ENCODE measurements at regions not wholly inside any gene's neighbourhood (a gene's known extent, or its start where the extent isn't known, plus 50 kb on each side); places are given as distances from the start of the nearest gene placed in this dataset.
"Not testable (repeated sequence)": the region's sequence is repeated elsewhere in the genome, so short reads cannot be mapped to it uniquely, and the experiment has no call there.

GRCh38 chrX:142503967-142504643 lies 299.0 kb upstream of the MAGEC2 start:
- no peak for DNase-seq (ENCODE audit: low spot score)
- in situ Hi-C loops (cut with HindIII; ENCODE audit: low sequenced_read_pairs) = no loop called here

DNA sequence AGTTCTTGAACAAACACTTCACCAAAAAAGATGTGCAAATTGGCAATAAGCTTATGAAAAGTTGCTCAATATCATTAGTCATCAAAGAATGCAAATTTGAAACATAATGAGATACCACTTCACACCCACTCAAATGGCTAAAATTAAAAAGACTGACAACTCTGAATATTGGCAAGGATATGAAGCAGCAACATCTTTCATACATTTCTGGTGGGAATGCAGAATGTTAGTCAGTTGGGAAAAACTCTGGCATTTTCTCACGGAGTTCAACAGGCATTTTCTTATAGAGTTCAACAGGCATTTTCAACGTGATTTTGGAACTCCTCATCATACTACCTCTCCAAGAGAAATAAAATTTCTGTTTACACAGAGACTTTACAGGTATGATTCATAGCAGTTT lies 297.4 kb upstream of the MAGEC2 start:
- in situ Hi-C loops (cut with HindIII; ENCODE audit: low sequenced_read_pairs) = no loop called here
- DNase-seq (ENCODE audit: low spot score) = no peak

DNA sequence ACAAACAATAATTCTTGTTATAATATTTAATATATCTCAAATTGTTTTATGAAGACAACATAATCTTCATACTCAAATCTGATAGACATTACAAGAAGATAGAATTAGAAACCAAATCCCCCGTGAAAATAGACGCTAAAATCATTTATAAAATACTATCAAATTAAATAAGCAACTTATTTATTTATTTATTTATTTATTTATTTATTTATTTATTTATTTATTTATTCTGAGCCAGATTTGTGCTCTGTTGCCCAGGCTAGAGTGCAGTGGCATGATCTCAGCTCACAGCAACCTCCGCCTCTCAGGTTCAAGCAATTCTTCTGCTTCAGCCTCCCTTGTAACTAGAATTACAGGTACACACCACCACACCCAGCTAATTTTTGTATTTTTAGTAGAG lies 294.9 kb upstream of the MAGEC2 start:
- no peak for DNase-seq (ENCODE audit: low spot score)
- in situ Hi-C loops (cut with HindIII; ENCODE audit: low sequenced_read_pairs) = no loop called here

GRCh38 chrX:142483965-142484364 lies 278.9 kb upstream of the MAGEC2 start:
- in situ Hi-C loops (cut with HindIII; ENCODE audit: low sequenced_read_pairs) = no loop called here
- no peak for DNase-seq (ENCODE audit: low spot score)

DNA sequence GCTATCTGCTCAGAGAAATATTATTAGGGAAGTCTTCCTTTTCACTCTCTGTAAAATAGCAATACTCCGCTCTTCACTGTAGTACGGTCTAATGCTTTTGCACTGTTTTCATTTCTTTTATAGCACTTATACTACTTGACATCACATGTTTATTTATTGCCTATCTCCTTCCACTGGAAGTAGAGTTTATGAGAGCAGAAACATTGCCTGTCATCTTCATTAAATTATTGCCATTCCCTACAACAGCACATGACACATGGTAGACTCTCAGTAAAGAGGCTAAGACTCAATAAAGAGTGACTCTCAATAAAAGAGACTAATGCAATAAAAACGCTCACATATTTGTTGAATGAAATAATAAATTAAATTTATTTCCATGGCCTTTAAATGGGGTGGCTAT lies 241.3 kb upstream of the MAGEC2 start:
- in situ Hi-C loops (cut with HindIII; ENCODE audit: low sequenced_read_pairs) = no loop called here
- no peak for DNase-seq (ENCODE audit: low spot score)

- DNase-seq (ENCODE audit: low spot score) = no peak
- in situ Hi-C loops (cut with HindIII; ENCODE audit: low sequenced_read_pairs) = no loop called here
Observed at GRCh38 chrX:142428916-142429315, 223.8 kb upstream of the MAGEC2 start.

GRCh38 chrX:142390998-142391397 lies 185.9 kb upstream of the MAGEC2 start:
- in situ Hi-C loops (cut with HindIII; ENCODE audit: low sequenced_read_pairs); DNase-seq (ENCODE audit: low spot score): not testable (repeated sequence)

- in situ Hi-C loops (cut with HindIII; ENCODE audit: low sequenced_read_pairs) = no loop called here
- peak; percentile 40 for DNase-seq (ENCODE audit: low spot score)
Observed at GRCh38 chrX:142363501-142363900, 158.4 kb upstream of the MAGEC2 start.

DNA sequence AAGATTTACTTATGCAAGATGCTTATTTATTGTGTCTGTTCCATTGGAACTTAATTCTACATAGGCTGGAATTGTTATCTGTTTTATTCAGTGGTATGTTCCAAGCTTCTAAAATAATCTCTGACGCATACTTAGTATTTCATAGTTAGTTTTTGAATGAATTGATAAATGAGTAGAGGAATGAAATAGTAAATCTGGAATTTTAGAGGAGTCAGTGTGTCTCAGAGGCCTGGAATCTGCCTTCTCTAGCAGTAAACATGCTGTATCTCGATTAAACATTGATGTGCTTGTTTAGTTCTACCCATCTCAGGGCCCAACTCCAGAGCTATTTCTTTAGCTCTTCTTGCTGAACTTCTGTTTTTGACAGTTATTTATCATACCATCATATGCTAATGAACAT lies 154.2 kb upstream of the MAGEC2 start:
- in situ Hi-C loops (cut with HindIII; ENCODE audit: low sequenced_read_pairs) = no loop called here
- DNase-seq (ENCODE audit: low spot score) = no peak

- in situ Hi-C loops (cut with HindIII; ENCODE audit: low sequenced_read_pairs) = no loop called here
- no peak for DNase-seq (ENCODE audit: low spot score)
Observed at GRCh38 chrX:142327182-142327581, 122.1 kb upstream of the MAGEC2 start.

DNA sequence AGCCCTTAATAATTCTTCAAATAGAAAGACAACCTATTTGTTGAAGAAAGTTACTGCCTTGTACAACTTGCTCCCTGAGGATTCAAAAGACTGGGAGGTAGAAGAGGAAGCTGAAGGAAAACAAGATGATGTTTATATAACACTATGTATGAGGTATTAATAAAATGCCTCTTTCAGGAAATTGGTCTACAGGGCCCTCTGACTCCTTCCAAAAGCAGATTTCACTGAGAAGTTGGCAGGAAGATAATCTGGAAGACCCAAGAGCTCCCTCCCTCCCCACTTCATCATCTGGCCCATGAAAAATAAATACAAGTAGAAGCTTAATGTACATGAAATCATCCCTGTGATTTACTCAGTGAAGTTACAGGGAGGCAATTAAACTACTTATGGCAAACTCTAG lies 107.5 kb upstream of the MAGEC2 start:
- in situ Hi-C loops (cut with HindIII; ENCODE audit: low sequenced_read_pairs) = no loop called here

GRCh38 chrX:142299406-142299805 lies 94.3 kb upstream of the MAGEC2 start:
- in situ Hi-C loops (cut with HindIII; ENCODE audit: low sequenced_read_pairs) = no loop called here
- no peak for DNase-seq (ENCODE audit: low spot score)

More for the DNA sequence above, 107.5 kb upstream of the MAGEC2 start:
- no peak for DNase-seq (ENCODE audit: low spot score)

GRCh38 chrX:142296421-142296820 lies 91.3 kb upstream of the MAGEC2 start:
- no peak for DNase-seq (ENCODE audit: low spot score)
- in situ Hi-C loops (cut with HindIII; ENCODE audit: low sequenced_read_pairs) = no loop called here

DNA sequence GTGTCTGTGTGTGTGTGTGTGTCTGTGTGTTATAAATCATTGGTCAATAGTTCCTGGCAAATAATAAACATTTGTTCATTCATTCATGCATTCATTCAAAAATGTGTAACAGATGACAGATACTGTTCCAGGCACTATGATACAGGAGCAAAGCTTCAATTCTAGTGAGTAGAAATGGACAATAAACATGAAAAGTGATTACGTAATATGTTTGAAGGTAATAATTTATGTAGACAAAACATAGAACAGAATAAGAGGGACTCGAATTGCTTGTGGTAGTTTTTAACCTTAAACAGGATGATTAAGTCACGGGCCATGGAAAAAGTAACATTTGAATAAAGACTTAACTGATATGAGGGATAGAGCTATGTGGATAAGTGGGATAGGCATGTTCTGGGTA lies 90.1 kb upstream of the MAGEC2 start:
- in situ Hi-C loops (cut with HindIII; ENCODE audit: low sequenced_read_pairs) = no loop called here
- DNase-seq (ENCODE audit: low spot score) = no peak

- in situ Hi-C loops (cut with HindIII; ENCODE audit: low sequenced_read_pairs); DNase-seq (ENCODE audit: low spot score): not testable (repeated sequence)
Observed at GRCh38 chrX:142270166-142270565, 65.1 kb upstream of the MAGEC2 start.

GRCh38 chrX:142266417-142266816 lies 61.3 kb upstream of the MAGEC2 start:
- no peak for DNase-seq (ENCODE audit: low spot score)
- in situ Hi-C loops (cut with HindIII; ENCODE audit: low sequenced_read_pairs) = no loop called here

DNA sequence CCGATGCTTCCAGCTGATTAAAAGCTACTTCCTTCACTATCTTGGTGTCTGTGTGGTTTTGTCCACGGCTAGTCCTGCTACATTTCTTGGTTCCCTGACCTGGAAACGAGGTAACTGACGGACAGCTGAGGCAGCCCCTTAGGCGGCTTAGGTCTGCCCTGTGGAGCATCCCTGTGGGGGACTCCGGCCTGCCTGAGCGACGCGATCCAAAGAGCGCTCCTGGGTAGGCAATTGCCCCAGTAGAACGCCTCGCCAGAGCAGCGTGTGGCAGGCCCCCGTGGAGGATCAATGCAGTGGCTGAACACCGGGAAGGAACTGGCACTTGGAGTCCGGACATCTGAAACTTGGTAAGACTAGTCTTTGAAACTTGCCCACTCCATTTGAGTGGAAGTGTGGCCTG lies 60.5 kb upstream of the MAGEC2 start:
- in situ Hi-C loops (cut with HindIII; ENCODE audit: low sequenced_read_pairs); DNase-seq (ENCODE audit: low spot score): not testable (repeated sequence)

DNA sequence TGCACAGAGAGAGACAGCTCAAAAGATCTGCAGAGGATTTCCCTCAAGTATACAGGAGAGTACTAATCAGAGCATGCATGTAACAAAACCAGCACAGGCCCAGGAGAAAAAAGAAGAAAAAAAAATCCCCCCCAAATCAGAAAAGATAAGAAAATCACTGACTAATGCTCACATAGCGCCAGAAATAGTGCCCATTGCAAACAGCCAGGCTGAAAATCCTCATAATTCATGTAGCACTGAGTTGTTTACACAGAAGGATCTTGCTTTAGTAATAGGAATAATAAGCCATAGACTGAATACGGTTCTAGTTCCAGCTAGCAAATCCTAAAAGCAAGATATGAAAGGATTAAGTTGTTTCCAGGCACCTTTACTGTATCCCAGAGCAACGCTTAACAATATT lies 51.8 kb upstream of the MAGEC2 start:
- no peak for DNase-seq (ENCODE audit: low spot score)
- in situ Hi-C loops (cut with HindIII; ENCODE audit: low sequenced_read_pairs) = no loop called here
